T-helper 2 cell (primary cell): ENCODE measurements at regions not wholly inside any gene's neighbourhood (a gene's known extent, or its start where the extent isn't known, plus 50 kb on each side); places are given as distances from the start of the nearest gene placed in this dataset.
"Not testable (repeated sequence)": the region's sequence is repeated elsewhere in the genome, so short reads cannot be mapped to it uniquely, and the experiment has no call there.

Experiments
- DNase-seq, 5 experiments: peaks; one replicate each; pipeline versions ENCODE4 v3.0.0 to v3.0.0-alpha.2; 2012 to 2022

- DNase-seq, result no peak
These were observed 534.0 kb upstream of the API5 start for GRCh38 chr11:42777776-42778175.

DNA sequence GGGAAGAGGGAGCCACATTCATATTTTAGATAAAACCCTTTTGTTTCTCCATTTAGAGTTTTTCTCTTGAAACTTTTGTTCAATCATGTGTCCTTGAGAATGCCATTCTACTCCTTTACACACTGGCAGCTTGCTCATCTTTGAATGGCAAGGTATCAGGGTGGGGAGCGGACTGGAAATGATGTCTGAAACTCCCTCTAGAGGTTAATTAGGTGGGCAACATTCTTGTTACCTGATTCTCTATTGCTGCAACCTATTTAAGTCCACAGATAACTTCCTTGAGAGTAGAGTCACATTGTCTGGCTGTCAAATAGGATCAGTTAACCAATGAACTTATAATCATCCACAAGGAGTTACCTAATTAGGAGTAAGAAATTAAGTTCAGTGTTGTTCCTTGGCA lies 533.6 kb upstream of the API5 start:
- DNase-seq, result no peak

GRCh38 chr11:42779555-42779954 lies 532.2 kb upstream of the API5 start:
- DNase-seq, result no peak

GRCh38 chr11:42786981-42787380 lies 524.8 kb upstream of the API5 start:
- no peak for DNase-seq

DNA sequence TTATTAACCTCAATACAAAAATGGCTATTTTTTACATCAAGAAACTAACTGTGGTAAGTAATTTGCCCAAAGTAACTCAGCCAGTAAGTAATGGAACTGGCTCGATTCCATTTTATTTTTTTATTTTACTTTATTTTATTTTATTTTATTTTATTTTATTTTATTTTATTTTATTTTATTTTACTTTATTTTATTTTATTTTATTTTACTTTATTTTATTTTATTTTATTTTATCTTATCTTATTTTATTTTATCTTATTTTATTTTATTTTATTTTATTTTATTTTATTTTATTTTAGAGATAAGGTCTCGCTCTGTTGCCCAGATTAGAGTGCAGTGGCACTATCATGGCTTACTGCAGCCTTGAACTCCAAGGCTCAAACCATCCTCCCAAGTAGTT lies 516.3 kb upstream of the API5 start:
- not testable (repeated sequence) for DNase-seq

- DNase-seq, result no peak
These were observed 511.8 kb upstream of the API5 start for GRCh38 chr11:42800041-42800440.

DNA sequence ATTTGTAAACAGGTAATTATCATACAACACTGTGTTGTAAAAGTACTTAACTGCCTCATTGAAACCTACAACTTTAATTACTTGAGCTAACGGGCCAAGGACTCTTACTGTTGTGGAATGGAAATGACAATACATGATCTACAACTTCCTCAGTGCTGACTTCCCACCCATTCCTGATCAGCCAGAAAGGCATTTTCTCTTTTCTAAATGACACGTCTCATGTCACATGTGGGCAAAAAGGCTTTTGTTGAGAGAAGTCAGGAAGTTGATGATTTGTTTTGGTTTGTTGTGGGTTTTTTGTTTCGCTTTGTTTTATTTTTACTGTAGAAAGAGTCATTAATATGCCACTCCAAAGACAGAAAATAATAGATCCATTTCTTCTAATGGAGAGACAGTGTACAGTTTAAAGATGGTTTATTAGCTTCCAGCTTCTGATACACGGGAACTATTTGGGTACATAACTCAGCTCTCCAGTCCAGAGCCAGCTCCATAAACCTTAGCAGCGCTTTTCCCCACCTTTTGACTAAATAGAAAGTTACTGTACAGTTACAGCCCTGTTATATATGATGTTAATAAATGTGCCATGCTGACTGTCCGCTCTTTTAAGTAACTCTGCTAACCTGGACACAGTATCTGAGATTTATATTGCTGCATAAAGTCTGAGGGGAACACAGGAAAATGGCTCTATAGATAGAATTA lies 509.4 kb upstream of the API5 start:
- no peak for DNase-seq

- DNase-seq, result no peak
These were observed 505.6 kb upstream of the API5 start for GRCh38 chr11:42806191-42806590.

- no peak for DNase-seq
These were observed 499.4 kb upstream of the API5 start for GRCh38 chr11:42812361-42812760.

DNA sequence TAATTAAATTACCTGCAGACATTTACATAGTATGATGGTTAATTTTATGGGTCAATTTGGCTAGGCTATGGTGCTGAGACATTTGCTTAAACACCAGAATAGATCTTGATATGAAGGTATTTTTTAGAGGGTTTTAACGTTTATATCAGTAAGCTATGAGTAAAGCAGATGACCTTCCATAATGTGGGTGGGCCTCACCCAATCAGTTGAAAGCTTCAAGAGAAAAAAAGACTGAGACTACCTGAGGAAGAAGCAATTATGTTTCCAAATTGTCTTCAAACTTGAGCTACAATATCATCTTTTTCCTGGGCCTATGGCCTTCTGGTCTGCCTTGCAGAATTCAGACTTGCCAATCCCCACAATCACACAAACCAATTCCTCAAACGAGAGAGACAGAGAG lies 498.8 kb upstream of the API5 start:
- no peak for DNase-seq

DNA sequence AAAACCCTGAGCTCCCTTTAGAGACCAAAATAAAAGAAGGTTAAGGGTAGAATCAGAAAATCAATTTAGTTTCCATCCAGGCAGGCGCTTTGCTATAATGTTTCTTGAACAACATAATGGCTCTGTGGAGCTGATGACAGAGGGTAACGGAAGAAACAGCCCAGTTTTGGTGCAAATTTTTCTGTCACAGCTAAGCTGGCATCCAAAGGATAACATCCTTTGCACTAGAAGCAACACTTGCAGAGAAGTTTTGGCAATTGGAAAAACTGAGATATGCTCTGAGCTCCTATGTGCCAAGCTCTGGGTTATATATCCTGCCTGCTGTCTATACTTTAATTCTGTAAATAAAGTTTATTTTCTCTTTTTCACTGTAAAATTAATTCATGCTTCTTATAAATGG lies 495.3 kb upstream of the API5 start:
- no peak for DNase-seq

- DNase-seq, result no peak
These were observed 492.7 kb upstream of the API5 start for GRCh38 chr11:42819126-42819525.

DNA sequence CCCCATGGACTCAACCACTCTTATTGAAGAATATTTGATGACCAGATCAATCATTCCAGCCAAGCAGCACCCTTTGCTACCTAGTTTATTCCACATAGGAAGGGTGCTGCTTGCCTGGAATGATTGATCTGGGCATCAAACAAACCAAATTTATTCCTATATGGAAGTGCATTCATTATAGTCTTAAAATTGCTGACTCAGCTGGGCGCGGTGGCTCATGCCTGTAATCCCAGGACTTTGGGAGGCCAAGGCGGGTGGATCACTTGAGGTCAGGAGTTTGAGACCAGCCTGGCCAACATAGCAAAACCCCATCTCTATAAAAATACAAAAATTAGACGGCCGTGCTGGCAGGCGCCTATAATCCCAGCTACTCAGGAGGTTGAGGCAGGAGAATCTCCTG lies 489.6 kb upstream of the API5 start:
- not testable (repeated sequence) for DNase-seq

DNA sequence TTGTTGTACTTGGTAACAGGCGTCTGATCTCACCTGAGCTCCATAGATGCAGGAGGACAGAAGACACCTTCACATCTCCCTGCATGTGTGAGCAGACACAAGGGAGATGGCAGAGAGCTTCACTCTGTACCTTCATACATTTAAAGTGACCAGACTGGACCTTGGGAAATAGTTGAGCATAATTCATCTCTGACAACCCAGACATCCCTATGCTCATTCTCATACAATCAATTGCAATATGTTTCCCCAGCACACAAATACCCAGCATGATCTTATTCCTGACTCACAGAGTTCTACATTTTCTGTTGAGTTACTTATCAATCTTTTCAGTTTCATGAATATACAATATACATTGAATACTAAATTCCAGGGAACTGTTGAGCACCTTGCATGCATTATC lies 488.2 kb upstream of the API5 start:
- no peak for DNase-seq

DNA sequence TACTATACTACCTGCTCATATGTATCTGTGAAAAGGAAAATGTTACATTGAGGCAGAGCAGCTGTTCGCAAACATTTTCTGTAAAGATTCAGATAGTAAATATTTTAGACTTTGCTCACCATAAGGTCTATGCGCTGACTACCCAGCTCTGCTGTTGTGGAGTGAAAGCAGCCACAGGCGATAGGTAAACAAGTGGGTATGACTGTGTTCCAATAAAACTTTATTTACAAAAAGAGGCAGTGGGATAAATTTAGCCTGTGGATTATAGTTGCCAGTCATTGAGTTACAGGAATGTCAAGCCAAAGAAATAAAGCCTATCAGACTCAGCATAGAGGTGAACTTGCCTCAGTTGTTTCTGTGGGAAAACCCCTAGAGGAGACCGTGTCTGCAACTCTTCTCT lies 487.7 kb upstream of the API5 start:
- DNase-seq, result no peak

DNA sequence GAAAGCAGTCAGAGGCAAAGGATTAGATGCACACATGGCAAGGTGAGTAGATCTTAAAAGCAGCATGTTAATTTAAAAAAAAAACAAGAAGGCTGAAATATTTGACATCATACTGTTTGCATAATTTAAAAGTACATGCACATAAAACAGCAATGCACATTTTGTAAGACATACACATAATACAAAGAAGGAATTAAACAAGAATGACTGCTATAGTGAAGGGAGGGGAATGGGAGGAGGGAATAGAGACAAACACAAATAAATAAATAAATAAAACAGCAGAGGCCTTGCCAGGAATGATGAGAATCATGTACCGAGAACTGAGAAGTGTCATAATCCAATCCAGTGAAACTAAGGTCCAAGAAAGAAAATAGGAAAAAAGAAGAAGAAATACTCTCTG lies 486.2 kb upstream of the API5 start:
- no peak for DNase-seq

DNA sequence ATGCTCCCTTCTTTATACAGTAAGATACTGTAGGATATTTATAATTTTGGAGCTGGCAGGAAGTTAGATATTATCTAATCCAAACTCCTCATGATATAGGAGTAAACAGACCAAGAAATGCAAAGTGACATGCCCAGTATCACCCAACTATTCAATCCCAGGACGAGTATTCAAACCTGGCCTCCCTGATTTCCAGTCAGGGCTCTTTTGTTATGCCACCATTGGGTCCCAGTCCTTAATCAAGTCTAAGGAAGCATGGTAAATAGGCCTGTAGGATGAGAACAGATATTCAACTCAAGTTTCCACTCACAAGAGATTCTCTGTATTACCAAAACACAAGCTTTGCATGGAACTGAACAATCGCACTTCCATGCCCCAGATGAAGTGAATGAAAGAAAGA lies 484.0 kb upstream of the API5 start:
- DNase-seq, result no peak

DNA sequence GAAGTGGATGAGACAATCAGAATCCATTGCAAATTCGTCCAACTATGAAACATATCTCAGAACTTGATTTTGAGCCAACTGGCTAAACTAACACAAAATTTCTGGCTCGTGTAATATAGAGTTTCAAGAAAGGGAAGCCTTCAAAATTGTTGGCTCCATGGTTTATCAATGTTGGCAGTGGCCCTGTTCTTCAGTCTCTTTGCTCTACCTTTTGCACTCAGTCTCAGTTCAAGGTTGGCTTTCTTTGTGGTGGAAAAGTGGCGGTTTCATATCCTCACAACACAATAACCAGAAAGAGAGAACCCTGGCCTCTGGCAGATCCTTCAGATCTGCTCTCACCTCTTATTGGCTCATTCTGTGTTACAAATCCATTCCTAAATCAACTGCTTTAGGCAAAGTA lies 473.8 kb upstream of the API5 start:
- DNase-seq, result no peak

DNA sequence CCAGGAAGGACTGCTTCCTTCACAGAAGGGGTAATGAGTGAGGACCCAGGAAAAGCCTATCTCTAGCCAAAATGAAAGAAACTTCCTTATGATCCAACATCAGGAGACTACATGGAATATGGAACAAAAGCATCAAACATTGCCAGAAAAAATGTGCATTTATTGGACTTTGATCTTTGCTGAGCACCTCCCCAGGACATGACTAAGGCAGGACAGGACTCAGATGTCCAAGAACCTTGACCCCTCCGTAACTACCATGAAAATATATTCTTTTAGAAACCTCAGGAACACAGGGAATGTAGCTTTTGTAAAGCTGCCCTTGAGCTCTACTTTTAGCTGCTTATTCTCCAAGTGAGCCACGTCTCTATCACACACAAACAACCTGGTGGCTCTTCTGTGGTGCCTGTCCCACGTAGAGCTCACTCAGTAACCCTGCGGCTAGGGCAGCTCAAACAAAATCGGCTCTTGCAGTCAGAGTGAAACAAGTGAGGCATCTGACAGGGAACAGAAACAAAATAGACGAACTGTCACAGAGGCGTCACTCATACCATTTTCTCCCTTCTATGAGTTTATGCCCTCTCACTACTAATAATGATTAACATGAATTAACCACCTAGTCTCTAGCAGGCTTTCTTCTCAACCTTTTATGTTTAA lies 471.5 kb upstream of the API5 start:
- DNase-seq, result no peak

GRCh38 chr11:42840860-42841259 lies 470.9 kb upstream of the API5 start:
- no peak for DNase-seq

GRCh38 chr11:42841556-42841955 lies 470.2 kb upstream of the API5 start:
- no peak for DNase-seq

GRCh38 chr11:42849362-42849761 lies 462.4 kb upstream of the API5 start:
- no peak for DNase-seq

- no peak for DNase-seq
These were observed 454.5 kb upstream of the API5 start for GRCh38 chr11:42857344-42857743.

DNA sequence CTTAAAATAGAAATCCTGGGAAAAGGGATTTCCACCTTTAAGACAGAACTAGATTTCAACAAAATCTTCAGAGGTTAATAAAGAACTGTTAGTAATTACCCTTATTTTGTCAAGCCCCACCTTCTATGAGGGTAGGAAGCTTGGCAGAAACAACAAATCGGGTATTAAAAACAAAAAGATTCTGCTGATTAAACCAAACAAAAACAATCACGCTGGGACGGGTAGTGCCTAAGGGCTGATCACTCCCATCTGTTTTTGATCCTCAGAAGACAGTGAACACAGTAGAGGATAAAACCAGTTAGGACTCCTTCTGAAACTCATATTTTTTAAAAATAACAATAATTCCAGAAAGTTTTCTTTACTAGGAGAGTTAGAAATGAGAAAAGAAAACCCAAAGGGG lies 441.3 kb upstream of the API5 start:
- DNase-seq, result no peak
